Stimulated activated CD8-positive, alpha-beta memory T cell treated with anti-CD3 and anti-CD28 coated beads, Interleukin-2, amount 100 ng/mL, for 1 hour (primary cell): ENCODE measurements at regions not wholly inside any gene's neighbourhood (a gene's known extent, or its start where the extent isn't known, plus 50 kb on each side); places are given as distances from the start of the nearest gene placed in this dataset.
"Not testable (repeated sequence)": the region's sequence is repeated elsewhere in the genome, so short reads cannot be mapped to it uniquely, and the experiment has no call there.

Experiments used
- DNase-seq, 2 donors: peaks; one replicate each; pipeline ENCODE4 v3.0.0-alpha.2; 2020; ENCODE audit warnings: low read depth in 2 of 2

GRCh38 chr18:14336017-14336416 is 203.8 kb upstream of the ZNF519 start:
- DNase-seq: not testable (repeated sequence)

GRCh38 chr18:14321217-14321616 is 189.0 kb upstream of the ZNF519 start:
- DNase-seq: not testable (repeated sequence)

GRCh38 chr18:14301255-14301654 is 169.0 kb upstream of the ZNF519 start:
- not testable (repeated sequence) for DNase-seq

DNA sequence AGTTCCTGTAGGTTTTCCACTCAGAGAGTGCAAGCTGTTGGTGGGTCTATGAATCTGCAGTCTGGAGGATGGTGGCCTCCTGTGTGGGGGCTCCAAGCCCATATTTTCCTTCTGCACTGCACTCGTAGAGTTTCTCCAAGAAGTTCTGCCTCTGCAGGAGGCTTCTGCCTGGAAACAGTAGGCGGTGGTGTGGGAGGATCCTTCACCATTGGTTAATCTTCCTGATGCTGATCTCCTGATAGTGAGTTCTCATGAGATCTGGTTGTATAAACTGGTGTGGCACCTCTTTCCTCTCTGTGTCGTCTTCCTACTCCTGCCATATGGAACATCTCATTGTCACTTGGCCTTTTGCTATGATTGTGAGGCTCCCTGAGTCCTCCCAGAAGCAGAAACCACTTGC is 162.8 kb upstream of the ZNF519 start:
- DNase-seq: not testable (repeated sequence)

GRCh38 chr18:14285053-14285452 is 152.8 kb upstream of the ZNF519 start:
- no peak for DNase-seq

DNA sequence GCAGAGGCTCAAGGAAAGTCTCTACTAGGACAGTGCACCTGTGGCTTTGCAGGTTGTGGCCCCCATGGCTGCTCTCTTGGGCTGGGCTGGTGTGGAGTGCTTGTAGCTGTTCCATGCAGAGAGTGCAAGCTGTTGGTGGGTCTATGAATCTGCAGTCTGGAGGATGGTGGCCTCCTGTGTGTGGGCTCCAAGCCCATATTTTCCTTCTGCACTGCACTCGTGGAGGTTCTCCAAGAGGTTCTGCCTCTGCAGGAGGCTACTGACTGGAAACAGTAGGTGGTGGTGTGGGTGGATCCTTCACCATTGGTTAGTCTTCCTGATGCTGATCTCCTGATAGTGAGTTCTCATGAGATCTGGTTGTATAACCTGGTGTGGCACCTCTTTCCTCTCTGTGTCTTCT is 143.2 kb upstream of the ZNF519 start:
- not testable (repeated sequence) for DNase-seq

DNA sequence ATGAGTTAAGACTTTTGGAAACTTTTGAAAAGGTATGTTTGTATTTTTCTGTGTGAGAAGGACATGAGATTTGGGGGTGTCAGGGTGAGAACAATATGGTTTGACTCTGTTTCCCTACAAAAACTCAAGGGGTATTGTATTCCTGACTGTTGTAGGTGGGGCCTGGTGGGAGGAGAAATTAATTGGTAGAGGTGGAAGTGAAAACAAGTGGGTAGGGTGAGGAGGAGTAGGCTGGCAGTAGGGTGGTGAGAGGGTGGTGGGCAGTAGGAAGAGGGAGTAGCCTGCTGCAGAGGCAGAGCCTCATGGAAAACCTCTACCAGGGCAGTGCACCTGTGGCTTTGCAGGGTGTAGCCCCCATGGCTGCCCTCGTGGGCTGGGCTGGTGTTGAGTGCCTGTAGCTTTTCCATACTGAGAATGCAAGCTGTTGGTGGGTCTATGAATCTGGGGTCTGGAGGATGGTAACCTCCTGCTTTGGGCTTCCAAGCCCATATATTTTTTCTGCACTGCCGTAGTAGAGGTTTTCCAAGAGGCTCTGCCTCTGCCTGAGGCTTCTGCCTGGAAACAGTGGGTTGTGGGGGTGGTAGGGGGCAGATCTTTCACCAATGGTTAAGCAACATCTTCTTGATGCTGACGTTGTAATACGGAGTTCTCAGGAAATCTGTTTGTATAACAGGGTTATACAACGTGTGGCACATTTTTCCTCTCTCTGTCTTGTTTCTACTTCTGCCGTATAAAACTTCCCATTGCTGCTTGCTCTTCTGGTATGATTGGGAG is 133.6 kb upstream of the ZNF519 start:
- not testable (repeated sequence) for DNase-seq

GRCh38 chr18:14262786-14263185 is 130.6 kb upstream of the ZNF519 start:
- DNase-seq: not testable (repeated sequence)

GRCh38 chr18:14250084-14250677 is 117.9 kb upstream of the ZNF519 start:
- DNase-seq: not testable (repeated sequence)

- DNase-seq: not testable (repeated sequence)
Observed at GRCh38 chr18:14239224-14239623, 107.0 kb upstream of the ZNF519 start.

- DNase-seq: not testable (repeated sequence)
Observed at GRCh38 chr18:14236356-14237048, 104.3 kb upstream of the ZNF519 start.

DNA sequence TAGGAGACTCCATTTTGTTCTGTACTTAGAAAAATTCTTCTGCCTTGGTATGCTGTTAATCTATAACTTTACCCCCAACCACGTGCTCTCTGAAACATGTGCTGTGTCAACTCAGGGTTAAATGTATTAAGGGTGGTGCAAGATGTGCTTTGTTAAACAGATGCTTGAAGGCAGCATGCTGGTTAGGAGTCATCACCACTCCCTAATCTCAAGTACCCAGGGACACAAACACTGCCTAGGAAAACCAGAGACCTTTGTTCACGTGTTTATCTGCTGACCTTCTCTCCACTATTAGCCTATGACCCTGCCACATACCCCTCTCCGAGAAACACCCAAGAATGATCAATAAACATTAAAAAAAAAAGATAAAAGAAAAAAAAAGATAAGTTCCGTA is 93.0 kb upstream of the ZNF519 start:
- not testable (repeated sequence) for DNase-seq

- DNase-seq: not testable (repeated sequence)
Observed at GRCh38 chr18:14224551-14225285, 92.5 kb upstream of the ZNF519 start.

DNA sequence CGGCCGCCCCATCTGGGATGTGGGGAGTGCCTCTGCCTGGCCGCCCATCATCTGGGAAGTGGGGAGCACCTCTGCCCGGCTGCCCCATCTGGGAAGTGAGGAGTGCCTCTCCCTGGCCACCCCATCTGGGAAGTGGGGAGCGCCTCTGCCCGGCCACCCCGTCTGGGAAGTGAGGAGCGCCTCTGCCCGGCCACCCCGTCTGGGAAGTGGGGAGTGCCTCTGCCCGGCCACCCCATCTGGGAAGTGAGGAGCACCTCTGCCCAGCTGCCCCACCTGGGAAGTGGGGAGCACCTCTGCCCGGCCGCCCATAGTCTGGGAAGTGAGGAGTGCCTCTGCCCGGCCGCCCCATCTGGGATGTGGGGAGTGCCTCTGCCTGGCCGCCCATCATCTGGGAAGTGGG is 91.7 kb upstream of the ZNF519 start:
- not testable (repeated sequence) for DNase-seq

- not testable (repeated sequence) for DNase-seq
Observed at GRCh38 chr18:14223231-14223822, 91.1 kb upstream of the ZNF519 start.

GRCh38 chr18:14222354-14223221 is 90.4 kb upstream of the ZNF519 start:
- not testable (repeated sequence) for DNase-seq

DNA sequence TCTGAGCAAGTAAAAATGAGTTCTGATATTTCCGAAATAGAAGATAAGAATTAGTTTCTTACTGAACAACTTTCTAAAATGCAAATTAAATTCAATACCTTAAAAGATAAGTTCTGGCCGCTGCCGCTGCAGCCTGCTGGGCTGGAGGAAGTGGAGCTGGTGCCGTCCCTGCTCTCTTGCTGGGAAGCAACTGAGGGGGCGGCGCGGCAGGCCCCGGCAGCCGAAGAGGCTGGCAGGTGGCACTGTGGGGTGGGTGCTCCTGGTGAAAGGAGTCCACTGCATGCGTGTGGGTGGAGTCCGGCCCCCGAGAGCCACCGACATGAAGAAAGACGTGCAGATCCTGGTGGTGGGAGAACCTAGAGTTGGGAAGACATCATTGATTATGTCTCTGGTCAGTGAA is 89.5 kb upstream of the ZNF519 start:
- no peak for DNase-seq

DNA sequence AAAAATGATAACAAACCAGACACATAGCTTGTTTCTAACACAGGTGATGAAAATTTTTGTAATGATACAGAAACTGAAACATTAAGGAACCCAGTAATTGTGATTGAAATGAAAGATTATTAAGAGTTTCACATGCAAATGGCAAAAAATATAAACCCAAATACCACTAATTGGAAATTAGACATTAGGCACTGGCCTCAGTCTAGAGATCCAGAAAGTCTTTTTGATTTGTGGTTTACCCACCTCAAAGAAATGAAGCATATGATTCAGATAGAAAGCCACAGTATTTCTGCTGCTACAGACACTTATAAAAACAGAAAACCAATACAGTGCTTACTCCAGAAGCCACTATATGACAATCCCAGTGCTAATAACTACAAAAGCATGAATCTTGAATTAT is 83.7 kb upstream of the ZNF519 start:
- not testable (repeated sequence) for DNase-seq

DNA sequence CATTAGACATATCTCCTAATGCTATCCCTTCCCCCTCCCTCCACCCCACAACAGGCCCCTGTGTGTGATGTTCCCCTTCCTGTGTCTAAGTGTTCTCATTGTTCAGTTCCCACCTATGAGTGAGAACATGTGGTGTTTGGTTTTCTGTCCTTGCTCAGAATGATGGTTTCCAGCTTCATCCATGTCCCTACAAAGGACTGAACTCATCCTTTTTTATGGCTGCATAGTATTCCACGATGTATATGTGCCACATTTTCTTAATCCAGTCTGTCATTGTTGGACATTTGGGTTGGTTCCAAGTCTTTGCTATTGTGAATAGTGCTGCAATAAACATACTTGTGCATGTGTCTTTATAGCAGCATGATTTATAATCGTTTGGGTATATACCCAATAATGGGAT is 71.2 kb upstream of the ZNF519 start:
- DNase-seq: not testable (repeated sequence)

DNA sequence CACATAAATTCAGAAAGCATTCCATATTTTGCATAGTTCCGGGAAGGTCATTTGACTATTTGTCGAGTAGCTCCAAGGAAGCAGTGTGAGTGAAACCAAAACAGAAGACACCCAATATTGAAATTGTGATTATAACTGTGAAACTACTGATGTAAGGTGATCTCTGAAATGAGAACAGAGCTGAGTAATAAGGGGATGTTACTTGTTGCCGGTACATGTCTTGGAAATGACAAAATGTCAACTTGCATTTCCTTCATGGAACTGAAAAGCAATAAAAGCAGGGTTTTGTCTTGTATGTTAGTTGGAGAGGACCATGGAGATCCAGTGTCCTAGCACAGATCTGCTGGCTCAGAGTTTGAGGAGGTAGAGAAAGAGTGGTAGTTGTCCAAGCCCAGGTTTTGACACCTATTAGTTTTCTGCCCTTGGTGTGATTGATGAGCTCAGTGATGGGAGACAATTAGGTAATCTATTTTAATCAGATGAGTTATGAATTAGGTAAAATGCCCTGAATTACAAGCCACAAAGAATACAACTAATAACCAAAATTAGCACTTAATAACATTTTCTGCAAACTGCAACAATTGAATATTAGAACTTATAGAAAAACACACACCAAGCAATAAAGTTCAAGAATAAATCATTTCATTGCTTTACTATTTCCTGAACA is 58.7 kb upstream of the ZNF519 start:
- DNase-seq: not testable (repeated sequence)
